Mucosa of descending colon (tissue), 3 donors: ENCODE measurements at regions not wholly inside any gene's neighbourhood (a gene's known extent, or its start where the extent isn't known, plus 50 kb on each side); places are given as distances from the start of the nearest gene placed in this dataset.

ENCODE experiments used
- ATAC-seq: fragments of 200-7000 bp; cut with Tn5 transposase; one replicate; pipeline ENCODE4 v1.9.1; 2020; ENCODE audit warnings: mild to moderate bottlenecking, moderate library complexity
- DNase-seq, 3 donors: peaks; one replicate each; pipeline ENCODE4 v3.0.0-alpha.2; 2020
- H3K36me3 ChIP-seq: fragments of 200-600 bp; one replicate; pipeline ENCODE4 v1.8.0; 2021; ENCODE audit warnings: low read depth, mild to moderate bottlenecking
- H3K4me1 ChIP-seq: fragments of 200-600 bp; one replicate; pipeline ENCODE4 v1.8.0; 2021; ENCODE audit warnings: low read depth, mild to moderate bottlenecking
- H3K4me3 ChIP-seq: fragments of 200-600 bp; one replicate; pipeline ENCODE4 v1.8.0; 2021; ENCODE audit warnings: mild to moderate bottlenecking
- H3K9me3 ChIP-seq: fragments of 200-600 bp; one replicate; pipeline ENCODE4 v1.8.0; 2021; ENCODE audit warnings: mild to moderate bottlenecking
- intact Hi-C, 2 donors: fragments of 100-400 bp; cut with DNase I in 1 of 2; cut with micrococcal nuclease in 1 of 2; formaldehyde crosslinking; loops; one replicate each; pipeline versions ENCODE4 v1.11.0 to v1.11.1; 2022; cut with DNase I, micrococcal nuclease
- TF ChIP-seq, protein P1 (sequence below): fragments of 200-600 bp; IDR thresholded peaks from one replicate; pipeline ENCODE4 v1.8.0; 2022; ENCODE audit warnings: antibody characterized with exemption, mild to moderate bottlenecking
- donor health status: DM: no; HTN: no; CAD: no; lungs with moderate emphysema.
- donor health status: DM: no; HTN: no; CAD: no.
- donor health status: DM: no; HTN: yes; CAD: no.

DNA sequence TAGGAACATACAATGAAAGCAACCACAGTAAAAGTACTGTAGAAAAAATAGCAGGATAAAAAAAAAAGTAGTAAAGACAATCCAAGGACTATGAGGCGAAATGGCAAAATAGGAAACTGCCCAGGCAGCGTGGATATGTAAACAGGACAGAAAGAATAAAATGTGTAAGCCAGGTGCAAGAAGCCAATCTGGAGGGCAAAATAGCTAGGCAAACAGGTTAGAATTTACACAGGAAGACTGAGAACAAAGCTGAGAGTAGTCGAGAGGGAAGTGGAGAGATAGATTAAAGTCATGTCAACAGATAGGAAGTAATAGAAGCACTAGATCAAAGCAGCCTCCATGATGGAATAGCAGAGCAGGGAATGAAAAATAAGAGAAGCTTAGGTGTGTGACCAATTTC, 124.2 kb upstream of the B3GALT2 start:
- TF ChIP-seq, protein P1, sequence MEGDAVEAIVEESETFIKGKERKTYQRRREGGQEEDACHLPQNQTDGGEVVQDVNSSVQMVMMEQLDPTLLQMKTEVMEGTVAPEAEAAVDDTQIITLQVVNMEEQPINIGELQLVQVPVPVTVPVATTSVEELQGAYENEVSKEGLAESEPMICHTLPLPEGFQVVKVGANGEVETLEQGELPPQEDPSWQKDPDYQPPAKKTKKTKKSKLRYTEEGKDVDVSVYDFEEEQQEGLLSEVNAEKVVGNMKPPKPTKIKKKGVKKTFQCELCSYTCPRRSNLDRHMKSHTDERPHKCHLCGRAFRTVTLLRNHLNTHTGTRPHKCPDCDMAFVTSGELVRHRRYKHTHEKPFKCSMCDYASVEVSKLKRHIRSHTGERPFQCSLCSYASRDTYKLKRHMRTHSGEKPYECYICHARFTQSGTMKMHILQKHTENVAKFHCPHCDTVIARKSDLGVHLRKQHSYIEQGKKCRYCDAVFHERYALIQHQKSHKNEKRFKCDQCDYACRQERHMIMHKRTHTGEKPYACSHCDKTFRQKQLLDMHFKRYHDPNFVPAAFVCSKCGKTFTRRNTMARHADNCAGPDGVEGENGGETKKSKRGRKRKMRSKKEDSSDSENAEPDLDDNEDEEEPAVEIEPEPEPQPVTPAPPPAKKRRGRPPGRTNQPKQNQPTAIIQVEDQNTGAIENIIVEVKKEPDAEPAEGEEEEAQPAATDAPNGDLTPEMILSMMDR = no peak
- no peaks in the 10 kb centered on the region for H3K9me3 ChIP-seq
- no peak overlapping the region for H3K4me3 ChIP-seq
- DNase-seq (peak in 2 of 3 donors; percentile 47 to 66), ATAC-seq (peak; percentile 80)
- H3K36me3 ChIP-seq = no peaks in the 10 kb centered on the region
- intact Hi-C loops = no loop called here
- peaks cover 13% of the 10 kb centered on the region for H3K4me1 ChIP-seq

DNA sequence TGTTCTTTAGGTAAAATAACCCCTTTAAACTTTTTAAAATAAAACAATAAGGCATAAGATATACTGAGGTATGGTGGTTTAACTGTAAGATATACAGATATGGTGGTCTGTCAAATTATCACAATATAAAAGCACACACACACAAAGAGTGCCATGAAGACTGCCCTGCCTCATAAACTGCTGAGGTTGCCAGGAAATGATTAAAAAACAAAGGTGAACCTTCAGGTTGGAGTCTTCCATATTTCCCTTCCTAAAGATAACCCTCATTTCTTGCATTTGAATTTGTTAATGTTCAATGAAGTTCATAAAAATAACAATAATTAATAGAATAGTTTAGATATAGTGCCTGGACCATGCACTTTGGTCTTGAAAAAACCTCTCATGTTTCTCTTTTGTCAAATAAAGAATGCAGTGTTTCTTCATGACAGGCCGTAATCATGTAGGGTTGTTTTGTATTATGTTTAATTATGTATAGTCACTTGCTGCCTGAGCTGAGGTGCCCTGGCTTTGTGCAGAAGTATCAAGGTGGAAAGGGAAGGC, 123.6 kb upstream of the B3GALT2 start:
- TF ChIP-seq, protein P1 = no peak
- peak; percentile 19 for ATAC-seq
- Histone ChIP-seq H3K4me3 (no peak overlapping the region), H3K9me3 (no peaks in the 10 kb centered on the region), H3K4me1 (peaks cover 13% of the 10 kb centered on the region), H3K36me3 (no peaks in the 10 kb centered on the region)
- intact Hi-C loops = no loop called here
- no peak for DNase-seq

DNA sequence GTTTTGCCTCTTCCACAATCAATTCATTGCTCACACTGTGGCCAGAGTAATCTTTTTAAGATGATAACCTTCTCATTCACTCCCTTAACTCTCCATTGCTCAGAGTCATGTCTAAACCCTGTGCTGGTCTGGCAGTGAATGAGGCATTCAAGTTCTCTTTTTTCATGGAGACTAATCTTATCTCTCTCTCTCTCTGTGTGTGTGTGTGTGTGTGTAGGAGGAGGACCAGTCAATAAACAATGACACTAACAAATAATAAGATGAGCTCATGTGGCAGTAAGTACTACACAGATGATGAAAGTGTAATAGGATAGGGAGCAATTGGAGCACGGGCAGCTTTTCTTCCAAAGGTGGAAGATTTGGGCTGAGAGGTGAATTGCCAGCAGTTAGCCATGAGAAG, 122.0 kb upstream of the B3GALT2 start:
- peaks cover 12% of the 10 kb centered on the region for H3K4me1 ChIP-seq
- intact Hi-C loops = no loop called here
- H3K36me3 ChIP-seq = no peaks in the 10 kb centered on the region
- H3K4me3 ChIP-seq = no peak overlapping the region
- no peaks in the 10 kb centered on the region for H3K9me3 ChIP-seq
- ATAC-seq = no peak
- TF ChIP-seq, protein P1 = no peak
- DNase-seq = no peak

GRCh38 chr1:193306430-193306829, 120.0 kb upstream of the B3GALT2 start:
- H3K4me1 ChIP-seq = peaks cover 11% of the 10 kb centered on the region
- ATAC-seq (no peak), DNase-seq (no peak)
- H3K9me3 ChIP-seq = no peaks in the 10 kb centered on the region
- no peak overlapping the region for H3K4me3 ChIP-seq
- no peaks in the 10 kb centered on the region for H3K36me3 ChIP-seq
- TF ChIP-seq, protein P1 = no peak
- intact Hi-C loops = no loop called here
